A673 (cell line): ENCODE measurements at regions not wholly inside any gene's neighbourhood (a gene's known extent, or its start where the extent isn't known, plus 50 kb on each side); places are given as distances from the start of the nearest gene placed in this dataset.
"Not testable (repeated sequence)": the region's sequence is repeated elsewhere in the genome, so short reads cannot be mapped to it uniquely, and the experiment has no call there.

Experiments
- BruUV-seq: library from RNA; stranded (reverse); fragments of 400-500 nt; replicated peaks from 2 replicates; lab custom pipeline; 2021; lab: Mats Ljungman, UMichigan
- CTCF ChIA-PET: fragments of 300-600 bp; sonication (Branson Sonifier 250); formaldehyde crosslinking; loops from one replicate; lab custom pipeline; 2022; ENCODE audit warnings: antibody characterized with exemption; lab: Charles Lee
- POLR2A ChIA-PET: fragments of 300-600 bp; sonication (Branson Sonifier 250); formaldehyde crosslinking; loops from one replicate; lab custom pipeline; 2022; ENCODE audit warnings: antibody characterized with exemption; ENCODE audit not compliant: low non-redundant PET; lab: Charles Lee
- DNase-seq: peaks from one replicate; pipeline ENCODE4 v3.0.0-alpha.2; 2015; ENCODE audit warnings: low spot score
- H3K27ac ChIP-seq: fragments of 200-600 bp; sonication (generic); 2 replicates; pipeline ENCODE4 v1.5.1; 2016; ENCODE audit warnings: mixed run types, low read depth, mild to moderate bottlenecking, mixed read lengths, antibody characterized with exemption, low read length; ENCODE audit not compliant: poor library complexity, severe bottlenecking
- H3K27me3 ChIP-seq: fragments of 200-600 bp; sonication (generic); replicated peaks from 2 replicates; pipeline ENCODE4 v1.6.1; 2017; ENCODE audit warnings: mixed run types, low read depth, mild to moderate bottlenecking, mixed read lengths, antibody characterized with exemption, low read length; ENCODE audit not compliant: insufficient read depth, poor library complexity
- H3K36me3 ChIP-seq: fragments of 200-600 bp; sonication (generic); 2 replicates; pipeline ENCODE4 v1.6.1; 2016; ENCODE audit warnings: mixed run types, mild to moderate bottlenecking, mixed read lengths, antibody characterized with exemption, low read length; ENCODE audit not compliant: insufficient read depth, poor library complexity, severe bottlenecking
- H3K4me1 ChIP-seq: fragments of 200-600 bp; sonication (generic); 2 replicates; pipeline ENCODE4 v1.6.1; 2017; ENCODE audit warnings: mixed run types, mild to moderate bottlenecking, mixed read lengths, antibody characterized with exemption, low read length; ENCODE audit not compliant: insufficient read depth, poor library complexity, severe bottlenecking
- H3K4me3 ChIP-seq: fragments of 200-600 bp; sonication (generic); 2 replicates; pipeline ENCODE4 v1.5.1; 2016; ENCODE audit warnings: low read depth, mixed run types, mild to moderate bottlenecking, mixed read lengths, low read length; ENCODE audit not compliant: poor library complexity, severe bottlenecking
- H3K9me3 ChIP-seq: fragments of 200-600 bp; sonication (generic); 2 replicates; pipeline ENCODE4 v1.6.1; 2016; ENCODE audit warnings: mixed run types, low read depth, mild to moderate bottlenecking, mixed read lengths, antibody characterized with exemption, low read length; ENCODE audit not compliant: poor library complexity, severe bottlenecking
- CTCF ChIP-seq: fragments of 300-800, 200-600 bp; sonication (generic); conservative IDR thresholded peaks from 2 replicates; pipeline ENCODE4 v1.5.1; 2017; ENCODE audit warnings: low read depth, mild to moderate bottlenecking, antibody characterized with exemption, low read length, moderate library complexity, mixed read lengths
- EZH2 ChIP-seq: fragments of 200-600 bp; sonication (generic); IDR thresholded peaks from 2 replicates; pipeline ENCODE4 v1.6.1; 2017; ENCODE audit warnings: borderline replicate concordance, low read depth, mild to moderate bottlenecking, mixed read lengths, antibody characterized with exemption, low read length; ENCODE audit not compliant: poor library complexity, severe bottlenecking
- intact Hi-C: fragments of 100-400 bp; cut with micrococcal nuclease; formaldehyde crosslinking; loops from one replicate; pipeline ENCODE4 v1.10.0; 2022; ENCODE audit not compliant: unreplicated experiment

- DNase-seq, result no peak
- BruUV-seq, result no TSS peak
- peaks cover 5% of the 10 kb centered on the region for H3K9me3 ChIP-seq
- H3K36me3 ChIP-seq, result no peaks in the 10 kb centered on the region
- no peak overlapping the region for H3K27ac ChIP-seq
- ChIA-PET POLR2A (no interaction called here), CTCF (no interaction called here)
- no peak overlapping the region for H3K4me3 ChIP-seq
- H3K4me1 ChIP-seq, result no peaks in the 10 kb centered on the region
- peaks cover 30% of the 10 kb centered on the region for H3K27me3 ChIP-seq
- TF ChIP-seq EZH2 (no peak), CTCF (no peak)
- intact Hi-C loops, result no loop called here
Observed at GRCh38 chr14:29403091-29403490, 524.6 kb downstream of the PRKD1 start.

GRCh38 chr14:29410581-29410980, 517.1 kb downstream of the PRKD1 start:
- POLR2A ChIA-PET, result no interaction called here
- CTCF ChIA-PET, result no interaction called here
- no TSS peak for BruUV-seq
- Histone ChIP-seq H3K4me3 (no peak overlapping the region), H3K27me3 (no peaks in the 10 kb centered on the region), H3K9me3 (peaks cover 5% of the 10 kb centered on the region), H3K36me3 (no peaks in the 10 kb centered on the region), H3K27ac (no peak overlapping the region), H3K4me1 (no peaks in the 10 kb centered on the region)
- TF ChIP-seq CTCF, result no peak
- no peak for TF ChIP-seq EZH2
- intact Hi-C loops, result no loop called here
- no peak for DNase-seq

GRCh38 chr14:29414931-29415330, 512.7 kb downstream of the PRKD1 start:
- H3K4me3 ChIP-seq, H3K36me3 ChIP-seq, POLR2A ChIA-PET, H3K9me3 ChIP-seq, H3K4me1 ChIP-seq, intact Hi-C loops, CTCF ChIA-PET, H3K27ac ChIP-seq, DNase-seq, BruUV-seq: not testable (repeated sequence)
- H3K27me3 ChIP-seq, result peaks cover 36% of the 10 kb centered on the region

- intact Hi-C loops, result no loop called here
- Histone ChIP-seq H3K36me3 (no peaks in the 10 kb centered on the region), H3K27ac (no peak overlapping the region), H3K9me3 (no peaks in the 10 kb centered on the region), H3K27me3 (peaks cover 66% of the 10 kb centered on the region), H3K4me3 (no peak overlapping the region), H3K4me1 (no peaks in the 10 kb centered on the region)
- TF ChIP-seq EZH2 (no peak), CTCF (no peak)
- POLR2A ChIA-PET, result no interaction called here
- CTCF ChIA-PET, result no interaction called here
- BruUV-seq, result no TSS peak
- DNase-seq, result no peak
Observed at GRCh38 chr14:29419736-29420135, 507.9 kb downstream of the PRKD1 start.
